OCI-LY1 (cell line): ENCODE measurements at regions not wholly inside any gene's neighbourhood (a gene's known extent, or its start where the extent isn't known, plus 50 kb on each side); places are given as distances from the start of the nearest gene placed in this dataset.

Source experiments
- CTCF ChIP-seq: fragments of 200-600 bp; sonication (generic), shearing (Covaris generic); IDR thresholded peaks from 2 replicates; pipeline ENCODE4 v1.5.1; 2017; ENCODE audit warnings: mild to moderate bottlenecking, antibody characterized with exemption, low read length, moderate library complexity, mixed read lengths
- EZH2 ChIP-seq: fragments of 200-600 bp; sonication (generic), shearing (Covaris generic); IDR thresholded peaks from 2 replicates; pipeline ENCODE4 v1.8.0; 2017; ENCODE audit warnings: borderline replicate concordance, mixed run types, mild to moderate bottlenecking, antibody characterized with exemption, low read length, moderate library complexity, mixed read lengths

- TF ChIP-seq CTCF = no peak
- no peak for TF ChIP-seq EZH2
Observed at GRCh38 chr4:153038623-153039311, 102.6 kb downstream of the FHDC1 start.
